Type B pancreatic cell (in vitro differentiated cells): ENCODE measurements at regions not wholly inside any gene's neighbourhood (a gene's known extent, or its start where the extent isn't known, plus 50 kb on each side); places are given as distances from the start of the nearest gene placed in this dataset.

Experiments used
- DNase-seq: peaks from one replicate; pipeline ENCODE4 v3.0.0; 2021; ENCODE audit warnings: mixed read lengths; ENCODE audit not compliant: unreplicated experiment; ENCODE audit errors: extremely low spot score
- H3K27ac Mint-ChIP-seq: 2 replicates; pipeline ENCODE4 v1.8.0; 2021; ENCODE audit warnings: mild to moderate bottlenecking, mixed read lengths
- H3K27me3 Mint-ChIP-seq: 2 replicates; pipeline ENCODE4 v1.8.0; 2021; ENCODE audit warnings: mixed read lengths
- H3K36me3 Mint-ChIP-seq: 2 replicates; pipeline ENCODE4 v1.8.0; 2021; ENCODE audit warnings: mixed read lengths
- H3K4me1 Mint-ChIP-seq: one replicate; pipeline ENCODE4 v1.8.0; 2021; ENCODE audit warnings: mixed read lengths; ENCODE audit not compliant: unreplicated experiment
- H3K4me3 Mint-ChIP-seq: 2 replicates; pipeline ENCODE4 v1.8.0; 2021; ENCODE audit warnings: mild to moderate bottlenecking, mixed read lengths
- H3K9me3 Mint-ChIP-seq: 2 replicates; pipeline ENCODE4 v1.8.0; 2021; ENCODE audit warnings: mixed read lengths
- TF ChIP-seq, protein P1 (sequence below): fragments of 200-600 bp; sonication (generic); conservative IDR thresholded peaks from 2 replicates; pipeline ENCODE4 v1.5.0; 2021; ENCODE audit warnings: antibody characterized with exemption, mild to moderate bottlenecking

DNA sequence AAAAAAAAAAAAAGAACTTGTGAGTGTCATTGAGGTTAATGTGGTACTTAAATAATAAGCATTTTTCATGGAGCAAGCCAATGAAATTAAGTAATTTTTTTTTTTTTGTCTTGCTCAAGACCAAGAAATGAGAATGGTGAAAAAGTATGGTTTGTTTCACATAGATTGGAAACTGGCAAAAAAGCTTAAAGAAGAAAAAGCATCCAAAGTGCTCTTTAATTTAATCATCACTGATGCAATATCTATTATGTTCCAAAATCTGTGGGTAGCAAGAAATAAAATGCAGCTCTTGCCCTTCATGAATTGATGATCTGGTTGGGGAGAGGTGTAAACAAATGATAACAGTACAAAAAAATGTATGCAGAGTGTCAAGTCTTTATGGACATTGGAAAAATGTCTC, 980.6 kb downstream of the REEP3 start:
- DNase-seq, result no peak
- Mint-ChIP-seq H3K9me3 (no peaks in the 10 kb centered on the region), H3K4me1 (no peaks in the 10 kb centered on the region), H3K4me3 (no peak overlapping the region), H3K36me3 (no peaks in the 10 kb centered on the region), H3K27ac (no peak overlapping the region), H3K27me3 (no peaks in the 10 kb centered on the region)
- TF ChIP-seq, protein P1, sequence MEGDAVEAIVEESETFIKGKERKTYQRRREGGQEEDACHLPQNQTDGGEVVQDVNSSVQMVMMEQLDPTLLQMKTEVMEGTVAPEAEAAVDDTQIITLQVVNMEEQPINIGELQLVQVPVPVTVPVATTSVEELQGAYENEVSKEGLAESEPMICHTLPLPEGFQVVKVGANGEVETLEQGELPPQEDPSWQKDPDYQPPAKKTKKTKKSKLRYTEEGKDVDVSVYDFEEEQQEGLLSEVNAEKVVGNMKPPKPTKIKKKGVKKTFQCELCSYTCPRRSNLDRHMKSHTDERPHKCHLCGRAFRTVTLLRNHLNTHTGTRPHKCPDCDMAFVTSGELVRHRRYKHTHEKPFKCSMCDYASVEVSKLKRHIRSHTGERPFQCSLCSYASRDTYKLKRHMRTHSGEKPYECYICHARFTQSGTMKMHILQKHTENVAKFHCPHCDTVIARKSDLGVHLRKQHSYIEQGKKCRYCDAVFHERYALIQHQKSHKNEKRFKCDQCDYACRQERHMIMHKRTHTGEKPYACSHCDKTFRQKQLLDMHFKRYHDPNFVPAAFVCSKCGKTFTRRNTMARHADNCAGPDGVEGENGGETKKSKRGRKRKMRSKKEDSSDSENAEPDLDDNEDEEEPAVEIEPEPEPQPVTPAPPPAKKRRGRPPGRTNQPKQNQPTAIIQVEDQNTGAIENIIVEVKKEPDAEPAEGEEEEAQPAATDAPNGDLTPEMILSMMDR, result no peak

DNA sequence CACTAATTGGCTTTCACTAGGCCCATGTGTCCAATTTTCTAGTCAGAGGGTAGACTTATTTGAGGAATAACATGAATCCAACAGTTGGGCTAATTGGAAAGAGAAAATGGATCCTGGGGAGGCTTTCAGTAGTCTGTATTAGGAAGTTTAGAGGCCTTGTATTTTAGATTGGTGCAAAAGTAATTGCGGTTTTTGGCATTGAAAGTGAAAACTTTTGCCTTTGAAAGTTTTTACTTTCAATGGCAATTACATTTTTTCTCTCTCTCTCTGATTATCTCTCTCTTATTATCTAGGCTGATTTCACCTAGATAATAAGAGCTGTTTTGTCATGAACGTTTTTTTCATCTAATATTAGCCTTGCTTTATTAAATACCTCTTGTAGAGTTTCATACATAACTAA, 981.7 kb downstream of the REEP3 start:
- no peak for DNase-seq
- no peaks in the 10 kb centered on the region for H3K27me3 Mint-ChIP-seq
- H3K36me3 Mint-ChIP-seq, result no peaks in the 10 kb centered on the region
- H3K27ac Mint-ChIP-seq, result no peak overlapping the region
- no peaks in the 10 kb centered on the region for H3K9me3 Mint-ChIP-seq
- no peaks in the 10 kb centered on the region for H3K4me1 Mint-ChIP-seq
- no peak overlapping the region for H3K4me3 Mint-ChIP-seq
- TF ChIP-seq, protein P1, result no peak

DNA sequence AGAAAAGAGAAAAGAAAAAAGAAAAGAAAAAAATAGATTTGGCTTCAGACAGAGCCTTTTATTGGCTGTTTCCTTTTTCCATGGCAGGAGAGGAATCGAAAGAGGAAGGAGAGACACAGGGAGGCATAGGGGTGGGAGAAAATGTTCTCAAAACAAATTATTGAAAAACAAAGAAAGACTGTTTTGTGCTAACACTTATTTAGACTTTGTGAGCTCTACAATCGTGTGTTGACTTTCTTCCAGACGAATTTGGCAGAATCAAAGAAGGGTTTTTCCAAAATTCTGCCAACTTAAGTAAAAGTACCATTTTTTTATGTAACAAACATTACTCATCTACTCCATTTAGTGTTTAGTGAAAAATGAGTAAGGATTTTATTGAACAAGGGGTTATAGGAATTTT, 982.2 kb downstream of the REEP3 start:
- Mint-ChIP-seq H3K27me3 (no peaks in the 10 kb centered on the region), H3K4me1 (no peaks in the 10 kb centered on the region), H3K36me3 (no peaks in the 10 kb centered on the region), H3K27ac (no peak overlapping the region), H3K9me3 (no peaks in the 10 kb centered on the region), H3K4me3 (no peak overlapping the region)
- no peak for DNase-seq
- TF ChIP-seq, protein P1, result no peak

DNA sequence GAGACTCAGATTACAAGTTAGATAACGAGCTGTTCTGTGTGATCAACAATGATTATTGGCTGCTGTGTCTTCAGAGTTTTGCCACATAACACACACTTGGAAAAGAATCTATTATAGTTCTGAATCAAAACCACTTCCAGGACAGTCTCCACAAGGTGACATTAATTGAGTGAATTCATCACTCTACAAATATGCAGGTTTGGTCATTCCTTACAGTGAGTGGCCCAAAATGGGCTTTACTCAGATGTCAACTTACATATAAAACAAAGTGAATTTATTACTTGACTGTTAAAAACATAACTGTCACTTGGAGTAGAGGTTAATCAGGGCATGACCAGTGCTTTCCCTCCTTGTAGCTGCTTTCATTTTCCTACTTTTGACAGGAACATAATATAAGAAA, 984.3 kb downstream of the REEP3 start:
- no peaks in the 10 kb centered on the region for H3K4me1 Mint-ChIP-seq
- no peaks in the 10 kb centered on the region for H3K27me3 Mint-ChIP-seq
- H3K9me3 Mint-ChIP-seq, result no peaks in the 10 kb centered on the region
- no peaks in the 10 kb centered on the region for H3K36me3 Mint-ChIP-seq
- no peak overlapping the region for H3K27ac Mint-ChIP-seq
- TF ChIP-seq, protein P1, result no peak
- no peak overlapping the region for H3K4me3 Mint-ChIP-seq
- DNase-seq, result no peak

DNA sequence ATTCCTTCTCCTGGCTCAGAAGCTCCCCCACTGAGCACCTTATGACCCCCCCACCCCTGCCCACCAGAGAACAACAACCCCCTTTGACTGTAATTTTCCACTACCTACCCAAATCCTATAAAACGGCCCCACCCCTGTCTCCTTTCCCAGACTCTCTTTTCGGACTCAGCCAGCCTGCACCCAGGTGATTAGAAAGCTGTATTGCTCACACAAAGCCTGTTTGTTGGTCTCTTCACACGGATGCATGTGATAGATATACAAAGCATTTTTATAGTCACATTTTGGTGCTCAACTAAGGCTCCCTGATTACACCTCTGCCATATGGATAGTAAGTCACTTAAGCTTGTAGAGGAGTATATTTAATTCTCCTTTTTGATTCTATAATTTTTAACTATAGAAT, 985.8 kb downstream of the REEP3 start:
- no peaks in the 10 kb centered on the region for H3K36me3 Mint-ChIP-seq
- no peaks in the 10 kb centered on the region for H3K27me3 Mint-ChIP-seq
- H3K9me3 Mint-ChIP-seq, result no peaks in the 10 kb centered on the region
- no peak for DNase-seq
- no peak overlapping the region for H3K4me3 Mint-ChIP-seq
- TF ChIP-seq, protein P1, result no peak
- no peak overlapping the region for H3K27ac Mint-ChIP-seq
- H3K4me1 Mint-ChIP-seq, result no peaks in the 10 kb centered on the region

DNA sequence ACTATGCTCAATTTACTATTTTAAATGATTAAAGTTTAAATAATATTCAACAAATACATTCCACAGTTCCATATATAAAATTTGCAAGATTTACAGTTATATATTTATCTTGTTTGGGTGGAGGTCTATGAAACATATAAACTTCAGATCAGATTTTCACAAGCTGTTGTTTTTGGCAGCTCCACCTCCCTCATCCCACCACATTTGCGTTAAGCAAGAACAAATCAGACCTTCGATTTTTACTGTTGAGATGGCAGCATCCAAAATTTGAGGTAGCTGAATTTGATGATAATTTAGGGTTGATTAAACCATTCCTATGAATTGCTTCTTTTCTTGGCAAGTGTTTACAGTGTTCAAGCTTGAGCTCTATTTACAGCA, 986.4 kb downstream of the REEP3 start:
- no peaks in the 10 kb centered on the region for H3K36me3 Mint-ChIP-seq
- H3K9me3 Mint-ChIP-seq, result no peaks in the 10 kb centered on the region
- no peak overlapping the region for H3K4me3 Mint-ChIP-seq
- H3K4me1 Mint-ChIP-seq, result no peaks in the 10 kb centered on the region
- no peaks in the 10 kb centered on the region for H3K27me3 Mint-ChIP-seq
- TF ChIP-seq, protein P1, result no peak
- H3K27ac Mint-ChIP-seq, result no peak overlapping the region
- no peak for DNase-seq
